Mesodermal cell (in vitro differentiated cells): ENCODE measurements at regions not wholly inside any gene's neighbourhood (a gene's known extent, or its start where the extent isn't known, plus 50 kb on each side); places are given as distances from the start of the nearest gene placed in this dataset.

Experiments used
- H3K27ac ChIP-seq: 2 replicates; pipeline ENCODE4 v1.7.0; 2013; ENCODE audit warnings: mild to moderate bottlenecking, low read depth, low read length, moderate library complexity; ENCODE audit not compliant: severe bottlenecking
- H3K36me3 ChIP-seq: 2 replicates; pipeline ENCODE4 v1.7.1; 2013; ENCODE audit warnings: mild to moderate bottlenecking, low read length, moderate library complexity; ENCODE audit not compliant: control insufficient read depth, insufficient read depth
- H3K4me1 ChIP-seq: one replicate; pipeline ENCODE4 v1.7.1; 2013; ENCODE audit warnings: mild to moderate bottlenecking, low read length; ENCODE audit not compliant: insufficient read depth, control insufficient read depth, poor library complexity, severe bottlenecking
- H3K4me3 ChIP-seq: 2 replicates; pipeline ENCODE4 v1.7.0; 2013; ENCODE audit warnings: low read length, control low read depth, mild to moderate bottlenecking; ENCODE audit not compliant: insufficient read depth, poor library complexity, severe bottlenecking; ENCODE audit errors: extremely low read depth
- H3K9me3 ChIP-seq: 2 replicates; pipeline ENCODE4 v1.7.1; 2013; ENCODE audit warnings: mild to moderate bottlenecking, low read length, moderate library complexity; ENCODE audit not compliant: control insufficient read depth
- WGBS, 2 experiments: methylation state at CpG; one replicate each; pipeline ENCODE4 v1.1.5; 2013; ENCODE audit warnings: missing lambda C conversion rate in 2 of 2; ENCODE audit not compliant: insufficient coverage in 2 of 2; 5-methylcytosine and 5-hydroxymethylcytosine counted together

DNA sequence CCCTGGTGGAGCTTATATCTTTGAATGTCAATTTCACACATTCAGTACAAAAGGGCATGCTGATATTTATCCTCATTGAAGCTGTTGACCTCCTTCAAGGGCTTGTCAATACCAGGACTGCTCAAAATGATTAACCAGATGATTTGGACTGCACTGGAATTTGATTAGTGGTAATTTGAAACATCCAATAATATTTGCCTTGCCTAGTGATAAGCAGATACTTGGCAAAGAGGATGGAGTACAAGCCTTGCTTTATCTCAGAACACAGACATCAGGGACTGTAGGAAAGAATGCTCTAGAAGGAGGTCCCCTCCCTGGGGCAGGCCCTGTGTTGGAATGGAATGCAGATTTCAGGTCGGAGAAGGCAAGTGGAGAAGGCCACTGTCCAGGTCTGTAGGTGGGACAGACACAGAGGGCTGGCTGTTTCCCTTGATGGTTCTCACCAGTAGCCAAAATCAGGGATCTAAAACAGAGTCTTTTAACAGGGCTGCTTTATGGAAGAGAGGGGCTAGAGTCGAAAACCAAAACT is 64.8 kb upstream of the ZNF648 start:
- no peak overlapping the region for H3K27ac ChIP-seq
- 75 to 100% methylated on average over 1 of the region's 2 CpGs for WGBS, 2 experiments
- no peaks in the 10 kb centered on the region for H3K36me3 ChIP-seq
- H3K9me3 ChIP-seq = no peaks in the 10 kb centered on the region
- no peak overlapping the region for H3K4me3 ChIP-seq
- peaks cover 13% of the 10 kb centered on the region for H3K4me1 ChIP-seq

DNA sequence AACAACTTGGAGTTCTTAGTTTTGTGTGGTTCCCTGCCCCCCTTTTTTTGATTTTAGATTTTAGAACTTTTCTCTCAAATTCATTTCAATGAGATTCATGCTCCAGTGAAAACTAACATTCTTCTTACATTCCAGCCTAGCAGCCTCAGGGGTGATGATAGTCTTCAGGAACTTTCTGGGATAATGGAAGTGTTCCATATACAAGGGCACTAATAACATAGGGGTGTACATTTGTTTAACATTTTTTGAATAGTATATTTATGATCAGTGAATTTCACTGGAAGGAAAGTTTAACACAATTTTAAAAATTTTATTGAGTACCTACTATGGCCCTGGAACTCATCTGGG is 61.4 kb upstream of the ZNF648 start:
- Histone ChIP-seq H3K27ac (no peak overlapping the region), H3K9me3 (no peaks in the 10 kb centered on the region), H3K4me3 (no peak overlapping the region), H3K4me1 (peaks cover 33% of the 10 kb centered on the region), H3K36me3 (no peaks in the 10 kb centered on the region)

DNA sequence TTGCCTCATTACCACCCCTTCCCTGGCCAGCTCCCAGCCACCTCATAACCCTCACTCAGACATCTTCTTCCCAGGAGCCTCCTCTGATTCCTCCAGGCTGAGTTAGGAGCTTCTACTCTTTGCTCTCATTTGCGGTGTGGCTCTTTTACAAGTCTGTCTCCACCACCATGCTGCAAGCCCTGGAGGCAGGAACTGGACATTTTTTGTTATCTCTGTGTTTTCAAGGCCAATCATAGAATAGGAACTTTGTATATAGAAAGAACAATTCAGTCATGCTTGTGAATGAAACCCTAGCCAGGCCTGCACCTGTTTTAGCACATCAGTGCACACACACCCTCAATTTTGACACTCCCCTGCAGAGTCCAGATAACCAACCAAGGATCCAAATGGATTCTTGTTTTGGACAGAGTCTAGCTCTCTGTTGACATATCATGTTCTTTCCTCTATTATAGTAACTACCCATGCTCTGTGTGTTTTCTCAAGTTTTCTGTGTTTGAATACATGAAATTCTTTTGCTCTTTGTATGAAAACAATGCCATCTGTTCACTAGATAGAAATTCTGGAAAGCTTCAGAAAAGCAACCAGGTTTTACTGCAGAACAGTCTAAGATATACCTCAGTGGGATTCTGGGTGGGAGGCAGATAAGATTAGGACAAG is 60.9 kb upstream of the ZNF648 start:
- H3K27ac ChIP-seq = no peak overlapping the region
- 100% methylated on average over 1 of the region's 1 CpG; no CpG with 5 or more reads in 1 of the 2 experiments for WGBS, 2 experiments
- no peaks in the 10 kb centered on the region for H3K9me3 ChIP-seq
- H3K4me3 ChIP-seq = no peak overlapping the region
- H3K36me3 ChIP-seq = no peaks in the 10 kb centered on the region
- H3K4me1 ChIP-seq = peaks cover 33% of the 10 kb centered on the region

DNA sequence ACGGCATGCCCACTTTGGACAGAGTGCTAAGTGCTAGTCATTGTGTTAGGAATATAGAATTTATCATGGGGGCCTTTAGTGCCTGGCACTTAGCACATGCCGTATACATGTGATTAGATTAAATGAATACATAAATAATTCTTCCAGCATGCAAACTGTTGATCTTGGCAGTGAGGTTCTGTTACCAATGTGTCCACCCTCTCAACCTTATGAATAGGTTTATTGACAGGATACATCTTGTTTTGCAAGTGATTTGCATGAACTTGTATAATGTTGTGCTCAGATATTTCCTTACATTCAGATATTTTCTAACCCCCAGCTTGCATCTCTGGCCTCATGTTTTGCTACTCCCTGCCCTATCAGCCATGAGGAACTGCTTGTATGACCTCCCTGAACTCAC is 60.3 kb upstream of the ZNF648 start:
- H3K4me1 ChIP-seq = peaks cover 33% of the 10 kb centered on the region
- no CpG with 5 or more reads among the region's 2 CpGs for WGBS, 2 experiments
- H3K9me3 ChIP-seq = no peaks in the 10 kb centered on the region
- no peak overlapping the region for H3K27ac ChIP-seq
- no peak overlapping the region for H3K4me3 ChIP-seq
- no peaks in the 10 kb centered on the region for H3K36me3 ChIP-seq

DNA sequence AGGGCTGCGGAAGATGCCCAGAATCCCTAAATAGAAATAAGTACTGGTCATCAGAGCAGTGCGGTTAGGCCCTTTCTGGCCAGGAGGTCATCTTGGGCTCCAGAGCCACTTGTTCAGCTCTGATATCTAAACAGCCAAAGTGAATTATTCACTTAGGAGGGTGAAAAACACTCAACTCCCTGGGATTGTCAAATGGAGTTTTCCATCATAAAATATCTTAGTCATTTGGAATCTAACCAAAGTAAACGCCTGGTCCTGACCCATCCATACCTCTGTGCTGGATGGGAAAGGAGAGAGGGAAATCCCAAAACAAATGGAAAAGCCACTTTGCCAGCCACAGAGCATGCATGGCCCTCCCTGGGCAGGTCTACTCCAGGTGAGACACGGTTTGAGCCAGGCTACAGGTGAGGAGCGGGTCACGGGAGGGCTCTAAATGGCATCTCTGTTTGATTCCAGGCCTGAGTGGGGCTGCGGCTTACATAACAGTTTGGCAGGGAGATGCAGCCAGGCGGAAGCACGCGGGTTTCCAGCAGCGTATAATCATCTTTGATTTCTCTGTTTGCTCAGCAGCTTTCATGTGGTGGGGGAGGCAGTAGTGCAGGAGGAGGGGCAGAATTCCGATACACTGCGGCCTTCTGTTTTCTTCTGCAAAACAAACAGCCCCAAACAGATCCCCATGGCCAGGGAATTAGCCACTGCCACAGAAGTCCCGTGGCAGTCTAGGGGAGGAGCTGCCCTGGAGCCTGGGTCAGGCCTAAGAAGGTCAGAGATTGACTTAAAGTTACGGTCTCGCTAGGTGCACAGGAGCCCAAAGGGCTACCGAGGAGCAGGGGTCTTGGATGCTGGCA is 59.1 kb upstream of the ZNF648 start:
- Histone ChIP-seq H3K4me3 (no peak overlapping the region), H3K27ac (no peak overlapping the region), H3K36me3 (no peaks in the 10 kb centered on the region), H3K9me3 (no peaks in the 10 kb centered on the region), H3K4me1 (peaks cover 33% of the 10 kb centered on the region)
- 90 to 97% methylated on average over 9 to 13 of the region's 17 CpGs for WGBS, 2 experiments

DNA sequence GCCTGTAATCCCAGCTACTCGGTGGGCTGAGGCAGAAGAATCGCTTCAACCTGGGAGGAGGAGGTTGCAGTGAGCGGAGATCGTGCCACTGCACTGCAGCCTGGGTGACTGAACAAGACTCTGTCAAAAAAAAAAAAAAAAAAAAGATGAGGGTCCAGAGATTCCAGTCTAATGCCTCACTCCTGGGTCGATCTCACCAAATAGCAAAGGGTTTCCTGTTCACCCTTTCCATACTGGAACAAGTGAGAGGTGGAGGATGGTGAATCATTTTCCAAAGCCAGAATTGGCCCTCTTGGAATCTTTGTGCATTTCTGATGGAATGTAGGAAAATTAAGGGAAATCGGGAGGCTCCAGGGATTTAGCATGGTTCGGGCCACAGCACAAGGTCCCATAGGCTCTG is 58.1 kb upstream of the ZNF648 start:
- Histone ChIP-seq H3K4me3 (no peak overlapping the region), H3K4me1 (peaks cover 33% of the 10 kb centered on the region), H3K27ac (no peak overlapping the region), H3K36me3 (no peaks in the 10 kb centered on the region), H3K9me3 (no peaks in the 10 kb centered on the region)
- WGBS, 2 experiments = 61 to 64% methylated on average over 4 to 7 of the region's 7 CpGs

DNA sequence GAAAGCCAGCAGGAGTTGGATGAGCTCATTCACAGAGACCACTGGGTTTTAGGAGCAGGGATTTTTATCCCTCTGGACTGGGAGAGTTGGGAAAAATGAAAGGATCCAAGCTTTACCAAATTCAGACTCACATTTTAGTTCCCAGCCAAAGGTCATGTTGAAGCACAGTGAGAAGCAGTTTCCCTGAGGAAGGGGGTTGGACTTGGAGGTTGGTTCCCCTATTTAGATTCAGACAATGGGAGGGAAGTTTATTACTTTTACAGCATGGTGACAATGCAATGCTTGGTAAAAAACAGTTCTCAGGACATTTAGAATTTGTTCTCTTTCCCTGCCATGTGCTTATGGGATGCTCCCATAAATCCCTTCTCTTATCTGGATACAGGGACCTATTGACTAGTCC is 57.3 kb upstream of the ZNF648 start:
- H3K9me3 ChIP-seq = no peaks in the 10 kb centered on the region
- peaks cover 33% of the 10 kb centered on the region for H3K4me1 ChIP-seq
- H3K27ac ChIP-seq = no peak overlapping the region
- no peaks in the 10 kb centered on the region for H3K36me3 ChIP-seq
- H3K4me3 ChIP-seq = no peak overlapping the region

DNA sequence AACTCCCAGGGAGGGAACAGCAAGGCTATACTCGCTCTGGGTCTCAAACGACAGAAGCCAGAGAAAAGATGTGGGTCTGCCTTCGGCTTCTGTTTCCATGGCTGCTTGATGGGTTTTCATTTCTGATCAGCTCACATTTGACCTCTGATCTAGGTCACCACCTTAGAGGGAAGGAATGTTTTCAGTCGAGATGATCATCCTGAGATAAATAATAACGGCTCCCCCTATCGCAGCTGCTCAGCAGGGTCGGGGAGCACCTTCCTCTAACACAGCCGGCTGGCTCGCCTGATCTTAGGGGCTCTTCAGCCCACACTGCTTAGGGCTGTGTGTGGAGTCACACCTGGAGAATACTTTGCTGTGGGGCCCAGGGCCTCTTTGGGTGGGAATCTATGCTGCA is 53.1 kb upstream of the ZNF648 start:
- Histone ChIP-seq H3K27ac (no peak overlapping the region), H3K9me3 (no peaks in the 10 kb centered on the region), H3K4me3 (no peak overlapping the region), H3K4me1 (peaks cover 4% of the 10 kb centered on the region), H3K36me3 (no peaks in the 10 kb centered on the region)
- WGBS, 2 experiments = 90 to 93% methylated on average over 6 to 7 of the region's 9 CpGs

DNA sequence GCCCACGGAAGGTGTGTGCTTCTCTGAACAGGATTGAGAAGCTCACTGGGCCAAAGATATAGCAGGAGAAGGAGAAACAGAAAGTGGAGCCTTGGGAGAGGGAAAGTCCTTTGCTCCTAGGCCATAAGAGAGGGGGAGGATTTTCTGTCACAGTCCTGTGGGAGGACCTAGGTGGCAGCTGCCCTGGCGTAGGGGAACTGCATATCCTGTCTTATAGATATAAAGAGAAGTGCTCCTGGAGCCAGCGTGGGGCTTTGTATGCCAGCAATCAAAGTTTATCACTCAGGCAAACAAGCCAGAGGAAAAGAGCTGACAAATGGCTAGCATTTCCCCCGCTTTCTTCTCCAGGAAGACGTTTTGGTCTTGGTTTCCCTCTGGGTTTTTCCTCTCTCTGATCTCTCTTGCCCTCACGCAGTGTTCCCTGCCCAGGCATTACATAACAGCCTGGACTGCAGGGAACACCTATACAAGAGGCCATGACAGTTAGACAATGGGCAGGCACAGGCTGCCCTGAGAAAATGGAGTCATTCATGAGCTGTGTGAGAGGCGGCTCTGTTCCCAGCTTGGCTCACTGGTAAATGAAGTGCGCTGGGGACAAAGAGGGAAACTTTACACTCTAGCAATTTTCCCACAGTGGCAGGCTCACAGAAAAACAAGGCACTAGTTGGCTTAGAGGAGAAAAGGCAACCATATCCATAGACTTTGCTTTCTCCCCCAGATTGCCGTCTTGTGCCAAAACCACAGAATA is 52.5 kb upstream of the ZNF648 start:
- Histone ChIP-seq H3K36me3 (no peaks in the 10 kb centered on the region), H3K9me3 (no peaks in the 10 kb centered on the region), H3K4me3 (no peak overlapping the region), H3K27ac (no peak overlapping the region), H3K4me1 (no peaks in the 10 kb centered on the region)
- 78 to 87% methylated on average over 5 to 6 of the region's 9 CpGs for WGBS, 2 experiments

DNA sequence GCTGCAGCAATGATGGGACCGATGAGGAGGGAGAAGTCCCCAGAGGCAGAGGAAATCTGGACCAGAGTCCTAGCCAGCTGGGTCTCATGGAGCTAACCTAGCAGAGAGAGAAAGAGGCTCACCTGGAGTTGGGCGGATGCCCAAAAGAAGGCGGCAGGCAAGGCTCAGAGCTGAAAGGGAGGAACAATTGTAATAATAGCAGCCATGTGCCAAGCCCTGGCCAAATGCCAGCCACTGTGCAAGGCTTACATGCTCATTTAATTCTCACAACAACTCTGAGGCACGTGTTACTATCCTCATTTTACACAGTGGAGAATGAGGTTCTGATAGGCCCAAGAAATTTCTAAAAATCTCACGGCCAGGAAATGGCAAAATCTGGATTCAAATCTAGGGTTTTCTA is 50.0 kb upstream of the ZNF648 start:
- WGBS, 2 experiments = 89 to 100% methylated on average over 1 to 4 of the region's 5 CpGs
- H3K9me3 ChIP-seq = no peaks in the 10 kb centered on the region

More for the DNA sequence above, 50.0 kb upstream of the ZNF648 start:
- H3K4me1 ChIP-seq = no peaks in the 10 kb centered on the region
- H3K4me3 ChIP-seq = no peak overlapping the region
- no peak overlapping the region for H3K27ac ChIP-seq
- H3K36me3 ChIP-seq = no peaks in the 10 kb centered on the region
